ENCODE measurements at regions not wholly inside any gene's neighbourhood (a gene's known extent, or its start where the extent isn't known, plus 50 kb on each side); places are given as distances from the start of the nearest gene placed in this dataset.

DNA sequence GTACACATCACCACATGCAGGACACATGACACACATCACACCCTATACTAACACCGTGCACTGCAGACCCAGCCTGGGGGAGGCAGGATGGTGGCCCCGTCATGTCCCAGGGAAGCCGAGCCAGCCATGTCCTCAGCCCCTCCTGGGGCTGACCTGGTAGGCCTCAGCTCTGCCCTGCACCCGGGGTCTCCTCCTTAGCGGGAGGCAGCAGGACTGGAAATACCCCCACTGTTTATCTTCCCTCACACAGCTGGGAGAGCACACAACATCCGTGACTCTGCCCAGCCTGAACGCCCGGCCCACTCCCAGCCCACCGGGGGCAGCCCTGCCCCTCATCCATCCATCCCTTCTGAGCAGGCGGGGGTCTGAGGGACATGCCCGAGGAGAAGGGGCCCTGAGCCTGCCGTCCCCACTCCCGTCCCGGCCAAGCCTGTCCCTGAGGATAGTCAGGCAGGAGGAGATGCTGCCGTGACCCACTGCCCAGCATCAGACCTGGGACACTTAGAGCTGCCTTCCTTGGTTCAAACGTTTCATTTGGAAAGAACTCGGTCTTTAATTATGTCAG lies 945.0 kb downstream of the BRD1 start:
- no peak for DNase-seq (ENCODE audit: extremely low read depth in 1 of 2, low read depth in 1 of 2)

DNA sequence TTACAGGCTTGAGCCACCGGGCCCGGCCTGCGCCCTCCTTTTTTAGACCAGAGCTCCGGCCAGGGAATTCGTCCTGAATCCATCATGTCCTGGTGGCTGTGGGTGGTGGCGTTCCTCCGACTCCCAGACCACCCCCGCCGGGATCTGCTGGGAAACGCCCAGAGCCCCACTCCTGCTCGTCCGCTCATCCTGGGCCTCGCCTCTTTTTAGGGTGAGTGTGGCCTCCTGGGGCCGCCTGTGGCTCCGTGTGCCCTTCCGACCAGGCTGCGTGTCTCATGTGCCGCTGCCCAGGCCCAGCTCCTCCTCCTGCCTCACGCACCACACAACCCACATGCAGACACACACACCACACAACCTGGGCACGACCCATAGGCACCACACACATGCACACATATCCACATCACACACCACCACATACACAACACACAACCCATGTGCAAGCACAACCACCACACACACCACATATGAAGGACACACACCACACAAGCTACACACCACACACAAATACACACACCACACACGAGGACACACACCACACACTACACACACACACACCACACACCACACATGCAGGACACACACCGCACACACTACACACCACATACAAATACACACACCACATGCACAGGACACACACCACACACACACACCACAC lies 946.2 kb downstream of the BRD1 start:
- DNase-seq (ENCODE audit: extremely low read depth in 1 of 2, low read depth in 1 of 2): no peak

DNA sequence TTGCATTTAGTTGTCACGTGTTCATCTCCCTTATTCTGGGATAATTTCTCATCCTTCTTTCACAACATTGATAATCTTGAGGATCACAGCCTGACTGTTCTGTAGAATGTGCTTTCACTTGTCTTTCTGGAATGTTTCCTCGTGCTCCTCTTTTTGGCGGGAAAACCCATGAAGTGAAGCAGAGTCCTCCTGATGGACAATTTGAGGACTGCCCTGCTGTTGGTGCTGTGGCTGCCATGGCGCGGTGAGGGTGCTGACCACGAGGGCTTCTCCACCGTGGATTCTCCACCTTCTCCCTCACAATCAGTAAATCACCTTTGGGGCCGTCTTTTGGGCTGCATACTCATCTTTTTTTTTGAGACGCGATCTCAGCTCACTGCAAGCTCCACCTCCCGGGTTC lies 946.9 kb downstream of the BRD1 start:
- no peak for DNase-seq (ENCODE audit: extremely low read depth in 1 of 2, low read depth in 1 of 2)

DNA sequence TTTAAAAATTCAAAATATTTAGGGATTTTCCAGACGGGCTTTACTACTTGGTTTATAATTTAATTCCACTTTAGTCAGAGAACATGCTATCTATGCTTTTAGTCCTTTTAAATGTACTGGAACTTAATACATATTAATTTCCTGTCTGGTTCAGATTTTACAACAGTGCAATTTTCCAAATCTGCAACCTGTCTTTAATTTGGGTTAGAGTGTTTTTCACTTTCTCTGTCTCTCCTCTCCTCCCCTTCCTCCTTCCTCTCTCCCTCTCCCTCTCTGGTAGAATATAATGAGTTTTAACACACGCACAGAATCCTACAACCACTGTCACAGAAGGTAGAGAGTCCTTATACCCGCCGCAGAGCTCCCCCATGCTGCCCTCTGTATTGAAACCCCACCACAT lies 950.7 kb downstream of the BRD1 start:
- DNase-seq (ENCODE audit: extremely low read depth in 1 of 2, low read depth in 1 of 2): no peak

DNA sequence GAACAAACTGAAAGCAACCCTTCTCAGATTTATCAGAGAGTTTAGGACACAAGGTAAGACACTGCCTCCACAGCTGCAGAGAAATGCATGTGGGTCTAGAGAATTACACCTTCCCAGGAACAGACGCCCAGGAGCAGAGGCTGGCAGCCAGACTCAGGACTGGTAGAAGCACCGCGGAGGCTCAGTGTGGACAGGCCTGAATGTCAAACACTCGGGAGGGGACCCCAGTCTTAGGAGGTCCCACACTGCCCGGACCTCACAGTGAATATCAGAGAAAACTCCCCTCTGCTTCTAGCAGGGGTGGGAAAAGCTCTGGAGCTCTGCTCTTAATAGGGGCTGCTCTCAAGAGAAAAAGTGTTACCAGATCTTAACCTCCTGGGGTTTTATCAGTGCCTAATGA lies 952.7 kb downstream of the BRD1 start:
- no peak for DNase-seq (ENCODE audit: extremely low read depth in 1 of 2, low read depth in 1 of 2)

DNA sequence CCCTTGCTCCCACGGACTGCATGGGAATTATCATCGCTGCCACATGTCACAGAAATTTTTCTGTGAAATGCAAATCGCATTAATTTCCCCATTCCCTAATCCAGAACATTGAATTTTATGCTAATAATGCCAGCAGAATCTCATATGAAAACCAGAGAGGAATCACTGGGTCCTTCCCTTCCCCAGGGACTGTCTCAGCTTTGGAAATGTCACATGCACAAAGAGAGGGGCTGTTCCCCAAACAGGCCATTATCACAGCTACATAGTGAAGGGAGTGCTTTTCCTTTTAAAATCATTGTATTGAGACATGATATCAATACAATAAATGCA lies 954.5 kb downstream of the BRD1 start:
- DNase-seq (ENCODE audit: extremely low read depth in 1 of 2, low read depth in 1 of 2): no peak

DNA sequence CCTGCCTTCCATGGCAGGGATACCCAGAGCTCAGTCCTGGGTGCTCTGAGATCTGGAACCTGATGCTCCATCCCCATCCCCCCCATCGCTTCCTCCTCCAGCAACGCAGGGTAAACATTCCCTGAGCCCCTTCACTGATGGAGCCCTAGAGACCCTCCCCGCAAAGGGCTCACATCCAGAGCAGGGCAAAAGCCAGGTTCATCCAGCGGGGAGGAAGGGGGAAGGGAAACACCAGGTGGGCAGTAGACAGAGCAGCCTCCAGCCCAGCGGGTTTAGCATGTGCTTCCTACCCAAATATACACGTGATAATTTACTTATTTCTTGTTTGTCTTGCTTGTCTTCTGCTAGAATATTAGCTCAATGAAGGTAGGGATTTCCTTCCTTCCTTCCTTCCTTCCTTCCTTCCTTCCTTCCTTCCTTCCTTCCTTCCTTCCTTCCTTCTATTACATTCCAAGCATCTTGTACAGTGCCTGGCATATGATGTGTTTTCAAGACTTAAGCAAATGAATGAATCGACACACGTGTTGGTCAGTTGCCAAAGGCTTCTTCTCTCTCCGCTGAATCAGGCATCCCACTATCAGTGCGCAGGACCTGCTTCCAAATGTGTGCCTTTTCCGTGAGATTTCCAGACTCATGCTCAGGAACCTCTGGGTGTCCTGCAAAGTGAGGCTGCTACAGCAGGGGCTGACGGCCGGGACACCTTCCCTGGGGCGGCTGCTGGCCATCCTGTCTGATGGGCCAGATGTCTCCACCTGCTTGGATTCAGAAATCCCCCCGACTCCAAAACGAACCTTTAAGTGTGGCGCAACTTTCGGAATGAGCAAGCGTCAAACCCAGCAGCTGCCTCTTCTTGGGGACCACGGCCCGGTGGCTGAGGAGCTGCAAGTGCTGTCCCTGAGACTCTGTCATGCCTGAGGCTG lies 955.1 kb downstream of the BRD1 start:
- DNase-seq (ENCODE audit: extremely low read depth in 1 of 2, low read depth in 1 of 2): no peak

DNA sequence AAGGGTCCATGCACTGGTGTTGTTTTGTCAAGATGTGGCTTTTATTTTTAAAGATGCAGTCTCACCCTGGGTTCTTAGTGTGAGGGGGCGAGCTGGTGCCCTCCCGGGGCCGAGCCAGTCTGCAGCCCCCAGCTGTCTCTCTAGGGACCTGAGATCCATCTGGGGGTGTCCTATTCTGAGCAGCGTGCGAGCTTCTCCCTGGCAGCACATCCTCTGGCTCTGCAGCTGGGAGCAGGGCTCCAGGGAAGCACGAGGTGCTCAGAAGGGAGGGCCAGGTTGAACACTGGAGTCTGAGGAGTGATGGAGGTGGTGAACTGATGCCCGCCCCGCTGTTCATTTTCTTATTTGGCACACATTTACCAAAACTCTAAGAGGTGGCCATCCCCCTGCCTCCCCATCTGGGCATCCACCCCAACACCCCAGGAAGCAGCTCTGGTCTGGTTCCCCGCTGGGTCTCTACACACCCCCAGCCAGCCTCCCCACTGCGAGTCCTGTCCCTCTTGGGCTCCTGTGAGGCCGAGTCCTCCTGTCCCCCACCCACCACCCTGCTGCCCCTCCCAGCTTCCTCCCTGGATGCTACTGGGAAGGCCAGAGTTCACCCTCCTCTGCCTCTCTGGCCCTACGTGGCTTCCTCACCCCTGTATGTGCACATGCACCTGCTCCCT lies 956.4 kb downstream of the BRD1 start:
- no peak for DNase-seq (ENCODE audit: extremely low read depth in 1 of 2, low read depth in 1 of 2)

DNA sequence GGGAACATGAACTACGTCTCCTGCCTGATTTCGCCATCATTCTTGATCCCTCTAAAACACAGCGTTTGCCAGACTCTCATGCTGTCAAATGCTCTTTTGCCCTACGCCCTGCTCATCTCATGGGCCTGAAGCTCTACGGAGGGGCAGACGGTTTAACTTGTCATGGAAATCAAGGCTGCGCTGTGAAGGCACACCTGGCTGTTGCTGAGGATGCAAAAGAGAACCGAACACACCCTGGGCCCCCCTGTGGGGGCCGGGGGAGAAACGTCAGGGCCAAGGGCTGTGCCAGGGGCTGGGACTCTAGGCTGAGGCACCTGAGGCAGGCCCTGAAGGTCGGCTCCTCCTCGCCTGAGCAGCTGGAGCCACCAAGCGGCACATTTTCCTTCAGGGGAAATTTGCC lies 957.2 kb downstream of the BRD1 start:
- no peak for DNase-seq (ENCODE audit: extremely low read depth in 1 of 2, low read depth in 1 of 2)

DNA sequence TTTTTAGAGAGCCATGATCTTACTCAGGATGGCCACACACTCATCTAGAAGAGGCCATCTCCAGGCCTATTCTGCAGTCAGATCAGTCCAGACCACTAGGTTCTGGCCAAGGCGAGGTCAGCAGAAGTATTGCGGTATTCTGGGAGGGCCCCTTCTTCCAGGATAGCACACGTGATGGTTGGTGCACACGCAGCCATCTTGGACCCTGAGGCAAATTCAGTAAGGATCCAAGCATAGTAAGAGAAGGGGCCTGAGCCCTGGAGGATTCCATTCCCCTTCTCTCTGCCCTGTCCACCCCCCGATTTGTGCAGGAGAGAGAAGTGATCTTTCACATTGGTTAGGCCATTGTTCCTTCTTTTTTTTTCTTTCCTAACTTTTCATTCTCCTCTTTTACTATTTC lies 957.9 kb downstream of the BRD1 start:
- no peak for DNase-seq (ENCODE audit: extremely low read depth in 1 of 2, low read depth in 1 of 2)

DNA sequence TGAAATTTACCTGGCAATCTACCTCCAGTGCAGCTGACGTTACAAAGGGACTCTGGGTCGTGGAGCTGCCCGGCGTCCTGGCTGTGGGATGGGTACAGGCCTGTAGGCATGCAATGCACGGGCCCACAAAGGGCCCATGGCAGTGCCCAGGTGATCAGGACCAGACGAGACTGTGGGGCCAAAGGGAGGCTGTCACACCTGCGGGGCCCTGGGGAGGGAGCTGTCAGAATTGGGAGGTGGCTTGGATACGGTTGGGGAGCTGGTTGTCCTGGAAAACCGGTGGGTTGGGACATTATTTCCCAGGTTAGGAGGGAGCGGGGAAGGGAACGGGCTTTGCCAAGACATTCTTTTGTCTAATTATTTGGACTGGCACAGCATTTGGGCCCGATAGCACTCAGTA lies 958.5 kb downstream of the BRD1 start:
- DNase-seq (ENCODE audit: extremely low read depth in 1 of 2, low read depth in 1 of 2): no peak

DNA sequence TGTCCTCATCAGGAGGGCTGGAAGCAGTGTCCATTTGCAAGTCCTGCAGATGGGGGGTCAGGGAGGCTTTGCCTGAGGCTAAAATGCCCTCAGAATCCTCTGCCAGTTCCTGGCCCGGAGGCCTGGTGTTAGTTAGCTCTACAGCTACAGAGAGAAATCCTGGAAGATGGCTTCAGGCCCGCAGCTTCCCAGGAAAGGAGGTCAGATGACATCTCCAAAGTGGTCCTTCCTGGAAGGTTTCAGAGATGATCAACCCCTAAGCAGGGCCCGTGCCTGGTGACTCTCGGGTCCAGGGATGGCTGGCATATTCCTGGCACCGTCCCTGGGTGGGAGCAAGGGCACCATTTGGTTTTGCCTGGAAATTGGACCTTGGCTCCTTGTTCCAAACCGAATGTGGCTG lies 959.1 kb downstream of the BRD1 start:
- DNase-seq (ENCODE audit: extremely low read depth in 1 of 2, low read depth in 1 of 2): no peak

DNA sequence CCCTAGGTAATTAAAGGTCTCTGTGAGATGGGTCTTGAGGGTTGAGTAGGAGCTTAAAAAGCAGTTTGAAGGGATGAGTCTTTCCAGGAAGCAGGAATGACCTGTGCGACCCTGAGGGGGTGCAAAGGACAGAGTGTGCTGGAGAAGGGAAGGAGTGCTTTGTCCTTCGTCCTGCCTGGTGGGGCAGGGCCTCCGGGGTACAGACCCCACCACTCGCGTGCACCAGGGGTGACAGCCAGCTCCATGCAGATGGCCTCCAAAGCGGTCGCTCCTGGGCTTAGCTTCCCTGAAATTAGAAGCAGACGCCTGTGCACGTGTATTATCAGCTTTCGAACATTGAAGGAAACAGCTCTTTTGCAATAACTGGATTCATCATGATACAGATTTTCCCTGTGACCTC lies 959.8 kb downstream of the BRD1 start:
- no peak for DNase-seq (ENCODE audit: extremely low read depth in 1 of 2, low read depth in 1 of 2)

DNA sequence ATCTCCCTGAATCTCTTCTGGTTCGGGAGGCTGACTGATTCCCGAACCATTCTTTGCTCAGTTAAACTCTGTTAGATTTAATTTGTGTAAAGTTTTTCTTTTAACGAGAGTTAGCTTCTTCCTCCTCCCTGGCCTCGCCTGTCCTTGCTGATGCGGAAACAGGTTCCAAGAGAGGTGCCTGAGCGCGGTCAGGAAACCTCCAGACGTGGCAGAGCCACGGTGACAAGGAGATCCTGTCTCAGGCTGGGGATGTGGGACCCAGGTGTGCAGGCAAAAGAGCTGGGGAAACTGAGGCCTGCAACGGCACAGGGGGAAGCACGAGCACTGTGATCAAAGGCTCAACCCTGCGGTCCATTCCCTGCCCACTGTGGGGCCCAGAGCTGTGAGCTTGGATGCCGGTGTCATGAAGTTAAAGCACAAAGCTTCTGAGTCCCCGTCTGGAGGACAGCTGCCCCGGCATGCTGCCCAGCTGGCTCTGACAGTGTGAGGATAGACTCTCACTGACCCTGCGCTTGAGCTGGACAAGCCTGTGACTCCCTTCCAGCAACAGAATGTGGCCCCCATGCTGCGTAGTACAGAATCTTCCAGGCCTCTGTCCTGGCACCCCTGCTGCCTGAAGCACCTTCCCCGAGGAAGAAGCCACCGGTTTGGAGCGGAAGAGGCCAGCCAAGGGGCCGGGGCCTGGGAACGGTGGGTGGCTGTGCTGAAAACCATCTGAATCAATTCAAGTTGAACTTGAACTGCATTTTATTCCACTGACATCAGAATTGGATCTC lies 960.6 kb downstream of the BRD1 start:
- no peak for DNase-seq (ENCODE audit: extremely low read depth in 1 of 2, low read depth in 1 of 2)

DNA sequence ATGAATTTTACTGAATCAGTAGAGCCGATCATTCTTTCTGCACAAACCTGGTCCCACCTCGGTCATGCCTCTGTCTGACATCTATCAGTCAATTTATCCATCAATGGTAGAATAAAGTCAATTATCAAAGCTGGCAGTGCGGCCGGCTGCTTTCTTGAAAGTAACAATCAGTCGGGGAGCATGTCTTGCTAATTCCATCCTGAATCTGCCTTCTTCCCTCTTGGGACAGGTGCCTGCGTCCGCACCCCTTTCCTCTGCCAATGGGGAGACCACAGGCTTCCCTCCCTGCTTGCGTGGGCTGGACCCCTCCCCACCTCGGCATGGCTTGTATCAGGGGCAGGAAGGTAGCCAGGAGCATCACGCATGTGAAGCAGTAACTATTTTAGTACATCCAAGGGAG lies 962.9 kb downstream of the BRD1 start:
- no peak for DNase-seq (ENCODE audit: extremely low read depth in 1 of 2, low read depth in 1 of 2)

DNA sequence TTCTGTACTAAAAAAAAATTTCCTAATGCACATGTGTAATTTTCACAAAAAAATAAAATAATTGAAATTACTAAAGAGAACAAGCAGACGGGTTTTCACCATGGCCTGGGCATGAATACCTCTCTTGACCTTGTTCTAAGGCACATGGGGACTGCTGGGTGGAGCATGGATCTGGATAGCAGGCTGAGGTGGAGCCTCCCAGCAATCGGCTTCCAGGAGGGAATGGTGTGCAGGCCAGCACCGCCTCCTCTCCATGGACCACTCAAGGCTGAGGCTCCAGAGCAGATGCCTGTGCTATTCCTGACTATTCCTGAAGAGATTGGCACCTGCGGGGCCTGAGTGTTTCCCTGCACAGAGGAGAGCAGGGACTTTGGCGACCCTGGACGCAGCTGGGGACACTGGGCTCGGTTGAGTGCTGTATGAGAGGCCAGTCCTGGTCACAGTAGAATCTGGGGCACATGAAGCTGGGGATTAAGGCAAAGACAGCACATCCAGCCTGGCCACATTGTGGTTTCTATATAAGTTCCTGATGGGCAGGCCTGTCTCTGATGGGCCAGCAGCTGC lies 963.6 kb downstream of the BRD1 start:
- DNase-seq (ENCODE audit: extremely low read depth in 1 of 2, low read depth in 1 of 2): no peak

DNA sequence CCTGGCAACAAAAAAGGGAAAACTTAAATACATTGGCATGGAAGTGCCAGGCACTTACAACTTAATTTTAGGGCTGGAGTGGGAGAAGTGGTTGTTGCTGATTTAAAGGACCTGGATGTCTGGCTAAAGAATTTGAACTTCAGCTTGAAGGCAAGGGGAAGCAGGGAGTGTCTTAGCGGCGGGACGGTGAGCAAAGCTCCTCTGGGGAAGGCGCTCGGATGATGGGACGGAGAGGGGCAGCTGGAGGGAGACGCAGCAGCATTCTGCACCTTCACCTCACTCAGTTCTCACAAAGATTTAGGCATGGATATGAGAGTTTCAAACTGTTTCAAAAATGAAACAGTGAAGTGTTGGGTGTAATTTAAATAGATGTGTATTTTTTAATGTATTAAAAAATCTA lies 967.1 kb downstream of the BRD1 start:
- no peak for DNase-seq (ENCODE audit: extremely low read depth in 1 of 2, low read depth in 1 of 2)

DNA sequence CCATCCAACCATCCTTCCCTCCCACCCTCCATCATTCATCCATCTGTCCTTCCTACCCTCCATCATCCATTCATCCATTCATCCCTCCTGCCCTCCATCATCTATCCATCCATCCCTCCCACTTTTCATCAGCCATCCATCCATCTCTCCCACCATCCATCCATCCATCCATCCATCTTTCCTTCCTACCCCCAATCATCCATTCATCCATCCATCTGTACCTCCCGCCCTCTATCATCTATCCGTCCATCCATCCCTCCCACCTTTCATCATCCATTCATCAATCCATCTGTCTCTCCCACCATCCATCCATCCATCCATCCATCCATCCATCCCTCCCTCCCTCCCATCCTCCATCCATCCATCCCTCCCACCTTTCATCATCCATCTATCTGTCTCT lies 968.8 kb downstream of the BRD1 start:
- DNase-seq (ENCODE audit: extremely low read depth in 1 of 2, low read depth in 1 of 2): no peak

DNA sequence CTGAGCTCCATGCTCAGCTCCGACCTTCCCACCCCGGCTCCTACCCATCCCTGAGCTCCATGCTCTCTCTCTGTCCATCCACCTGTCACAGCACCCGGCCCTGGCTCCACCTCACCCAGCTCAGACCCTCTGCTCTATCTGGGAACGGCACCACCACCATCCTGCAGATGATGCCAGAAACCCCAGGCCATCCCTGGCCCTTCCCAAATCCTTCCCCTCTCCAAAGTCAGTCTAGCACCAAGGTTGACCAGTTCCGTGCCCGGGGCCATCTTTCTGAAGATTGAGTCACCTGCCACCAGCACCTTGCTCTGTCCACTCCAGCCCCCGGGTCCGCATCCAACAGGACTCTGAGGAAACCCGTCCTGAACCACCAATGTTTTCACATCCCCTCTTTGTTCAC lies 969.6 kb downstream of the BRD1 start:
- no peak for DNase-seq (ENCODE audit: extremely low read depth in 1 of 2, low read depth in 1 of 2)

DNA sequence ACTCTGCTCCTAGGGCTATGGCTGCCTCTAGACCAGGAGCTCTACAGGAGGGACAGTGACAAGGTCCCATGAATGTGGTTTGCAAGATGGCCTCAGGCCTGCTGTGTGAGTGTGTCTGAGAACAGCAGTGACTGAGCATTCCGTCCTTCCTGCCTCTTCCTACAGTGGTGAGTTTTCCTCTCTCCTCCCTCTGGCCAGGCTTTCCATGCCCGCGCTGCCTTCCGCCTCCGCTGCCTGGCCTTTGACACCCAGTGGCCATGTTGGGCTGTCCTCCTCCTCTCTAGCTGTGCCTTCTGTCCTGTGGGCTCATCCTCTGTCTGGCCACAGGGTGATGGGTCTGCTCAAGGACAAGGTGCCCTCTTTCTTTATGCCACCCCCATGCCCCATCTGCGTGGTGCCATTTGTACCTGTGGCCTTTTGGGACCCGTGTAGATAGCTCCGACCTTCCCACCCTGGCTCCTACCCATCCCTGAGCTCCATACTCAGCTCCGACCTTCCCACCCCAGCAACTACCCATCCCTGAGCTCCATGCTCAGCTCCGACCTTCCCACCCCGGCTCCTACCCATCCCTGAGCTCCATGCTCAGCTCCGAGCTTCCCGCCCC lies 970.4 kb downstream of the BRD1 start:
- no peak for DNase-seq (ENCODE audit: extremely low read depth in 1 of 2, low read depth in 1 of 2)

DNA sequence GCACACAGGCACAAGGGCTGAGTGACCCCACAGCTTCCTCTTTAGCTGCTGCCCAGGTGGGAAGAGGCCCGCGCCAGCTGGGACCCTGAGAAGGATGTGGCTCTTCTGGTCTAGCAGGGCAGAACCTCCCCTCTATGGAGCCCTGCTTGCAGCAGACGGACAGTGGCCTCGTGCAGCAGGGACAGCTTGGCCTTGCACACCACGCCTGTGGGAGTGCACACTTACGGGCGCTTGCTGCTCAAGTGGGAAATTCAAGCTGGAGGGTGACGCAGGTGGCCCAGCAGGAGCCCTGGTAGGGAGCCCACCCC lies 971.4 kb downstream of the BRD1 start:
- DNase-seq (ENCODE audit: extremely low read depth in 1 of 2, low read depth in 1 of 2): no peak
